ENCODE measurements at regions not wholly inside any gene's neighbourhood (a gene's known extent, or its start where the extent isn't known, plus 50 kb on each side); places are given as distances from the start of the nearest gene placed in this dataset.

GRCh38 chr6:164359036-164359435 is 944.5 kb downstream of the QKI start:
- TF ChIP-seq BHLHE40 (IDR thresholded peaks at IDR 0.05; ENCODE audit: borderline replicate concordance), result no peak
- no peak for TF ChIP-seq HDGF (IDR thresholded peaks at IDR 0.05; ENCODE audit: borderline replicate concordance)
- TF ChIP-seq SP1 (IDR thresholded peaks at IDR 0.05), result no peak
- TF ChIP-seq FOXK2 (IDR thresholded peaks at IDR 0.05), result no peak

Data from HEK293T (cell line).